Glomerular visceral epithelial cell (primary cell): ENCODE measurements at regions not wholly inside any gene's neighbourhood (a gene's known extent, or its start where the extent isn't known, plus 50 kb on each side); places are given as distances from the start of the nearest gene placed in this dataset.

Source experiments
- DNase-seq: peaks from one replicate; pipeline ENCODE4 v3.0.0-alpha.2; 2016; ENCODE audit errors: extremely low spot score

- DNase-seq = no peak
Observed at GRCh38 chr3:40853474-40853873, 328.7 kb downstream of the ZNF621 start.

GRCh38 chr3:40855871-40856270, 331.1 kb downstream of the ZNF621 start:
- no peak for DNase-seq

- DNase-seq = no peak
Observed at GRCh38 chr3:40858364-40859115, 333.8 kb downstream of the ZNF621 start.

GRCh38 chr3:40862946-40863345, 336.4 kb upstream of the CTNNB1 start:
- no peak for DNase-seq

GRCh38 chr3:40864146-40864782, 335.0 kb upstream of the CTNNB1 start:
- no peak for DNase-seq

GRCh38 chr3:40864915-40865314, 334.4 kb upstream of the CTNNB1 start:
- no peak for DNase-seq

GRCh38 chr3:40867797-40868196, 331.5 kb upstream of the CTNNB1 start:
- no peak for DNase-seq

GRCh38 chr3:40869013-40869412, 330.3 kb upstream of the CTNNB1 start:
- no peak for DNase-seq

GRCh38 chr3:40869939-40870338, 329.4 kb upstream of the CTNNB1 start:
- no peak for DNase-seq

- no peak for DNase-seq
Observed at GRCh38 chr3:40871394-40871793, 327.9 kb upstream of the CTNNB1 start.

GRCh38 chr3:40872258-40872920, 326.9 kb upstream of the CTNNB1 start:
- DNase-seq = no peak

GRCh38 chr3:40873476-40873875, 325.8 kb upstream of the CTNNB1 start:
- DNase-seq = no peak

GRCh38 chr3:40873934-40874699, 325.2 kb upstream of the CTNNB1 start:
- no peak for DNase-seq

- no peak for DNase-seq
Observed at GRCh38 chr3:40875581-40875980, 323.7 kb upstream of the CTNNB1 start.

- DNase-seq = no peak
Observed at GRCh38 chr3:40876009-40876408, 323.3 kb upstream of the CTNNB1 start.

- DNase-seq = no peak
Observed at GRCh38 chr3:40876496-40876895, 322.8 kb upstream of the CTNNB1 start.

GRCh38 chr3:40877631-40878463, 321.5 kb upstream of the CTNNB1 start:
- no peak for DNase-seq

- no peak for DNase-seq
Observed at GRCh38 chr3:40878464-40878905, 320.8 kb upstream of the CTNNB1 start.

- DNase-seq = no peak
Observed at GRCh38 chr3:40885430-40885829, 313.9 kb upstream of the CTNNB1 start.

GRCh38 chr3:40886660-40887425, 312.5 kb upstream of the CTNNB1 start:
- DNase-seq = no peak
